Neural progenitor cell (in vitro differentiated cells): ENCODE measurements at regions not wholly inside any gene's neighbourhood (a gene's known extent, or its start where the extent isn't known, plus 50 kb on each side); places are given as distances from the start of the nearest gene placed in this dataset.

Source experiments
- EZH2phosphoT487 ChIP-seq: fragments of 200-600 bp; sonication (generic); IDR thresholded peaks from 2 replicates; pipeline ENCODE4 v1.6.1; 2017; ENCODE audit warnings: antibody characterized with exemption
- TF ChIP-seq, protein P1 (sequence below): fragments of 200-600 bp; sonication (generic); IDR thresholded peaks from 2 replicates; pipeline ENCODE4 v1.5.1; 2017; ENCODE audit warnings: antibody characterized with exemption, mild to moderate bottlenecking

- TF ChIP-seq, protein P1, sequence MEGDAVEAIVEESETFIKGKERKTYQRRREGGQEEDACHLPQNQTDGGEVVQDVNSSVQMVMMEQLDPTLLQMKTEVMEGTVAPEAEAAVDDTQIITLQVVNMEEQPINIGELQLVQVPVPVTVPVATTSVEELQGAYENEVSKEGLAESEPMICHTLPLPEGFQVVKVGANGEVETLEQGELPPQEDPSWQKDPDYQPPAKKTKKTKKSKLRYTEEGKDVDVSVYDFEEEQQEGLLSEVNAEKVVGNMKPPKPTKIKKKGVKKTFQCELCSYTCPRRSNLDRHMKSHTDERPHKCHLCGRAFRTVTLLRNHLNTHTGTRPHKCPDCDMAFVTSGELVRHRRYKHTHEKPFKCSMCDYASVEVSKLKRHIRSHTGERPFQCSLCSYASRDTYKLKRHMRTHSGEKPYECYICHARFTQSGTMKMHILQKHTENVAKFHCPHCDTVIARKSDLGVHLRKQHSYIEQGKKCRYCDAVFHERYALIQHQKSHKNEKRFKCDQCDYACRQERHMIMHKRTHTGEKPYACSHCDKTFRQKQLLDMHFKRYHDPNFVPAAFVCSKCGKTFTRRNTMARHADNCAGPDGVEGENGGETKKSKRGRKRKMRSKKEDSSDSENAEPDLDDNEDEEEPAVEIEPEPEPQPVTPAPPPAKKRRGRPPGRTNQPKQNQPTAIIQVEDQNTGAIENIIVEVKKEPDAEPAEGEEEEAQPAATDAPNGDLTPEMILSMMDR: no peak
- no peak for TF ChIP-seq EZH2phosphoT487
These were observed 85.9 kb upstream of the GRK3 start for GRCh38 chr22:25478528-25478927.
